ENCODE measurements at regions not wholly inside any gene's neighbourhood (a gene's known extent, or its start where the extent isn't known, plus 50 kb on each side); places are given as distances from the start of the nearest gene placed in this dataset.
"Not testable (repeated sequence)": the region's sequence is repeated elsewhere in the genome, so short reads cannot be mapped to it uniquely, and the experiment has no call there.

DNA sequence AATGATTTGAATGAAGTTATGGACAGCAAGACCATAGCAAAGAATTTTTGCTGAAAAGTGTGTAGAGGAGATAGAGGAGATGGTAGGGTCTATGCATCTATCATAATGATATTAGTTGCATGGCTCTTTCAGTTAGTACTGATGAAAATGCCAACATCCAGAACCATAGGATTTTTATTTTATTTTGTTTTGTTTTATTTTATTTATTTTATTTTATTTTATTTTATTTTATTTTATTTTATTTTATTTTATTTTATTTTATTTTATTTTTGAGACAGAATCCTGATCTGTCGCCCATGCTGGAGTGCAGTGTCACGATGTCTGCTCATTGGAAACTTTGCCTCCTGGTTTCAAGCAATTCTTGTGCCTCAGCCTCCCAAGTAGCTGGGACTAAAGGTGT is 1021.1 kb upstream of the ZEB2 start:
- no peak overlapping the region for H3K9ac ChIP-seq (ENCODE audit: low read depth, low read length)
- H3K4me1 ChIP-seq (ENCODE audit: control insufficient read depth, insufficient read depth, low read length) = peaks cover 5% of the 10 kb centered on the region; the same call in 1 of the 2 replicates
- no peak overlapping the region for H3K4me3 ChIP-seq (ENCODE audit: low read depth, low read length)
- no peak overlapping the region for H3K27ac ChIP-seq (ENCODE audit: low read depth, low read length)
- H3K36me3 ChIP-seq (ENCODE audit: control insufficient read depth, insufficient read depth, low read length) = no peaks in the 10 kb centered on the region
- H3K9me3 ChIP-seq (ENCODE audit: control insufficient read depth, insufficient read depth, low read length) = no peaks in the 10 kb centered on the region; the same call in 1 of the 2 replicates
- no peaks in the 10 kb centered on the region for H3K27me3 ChIP-seq (ENCODE audit: control insufficient read depth, insufficient read depth, low read length)

DNA sequence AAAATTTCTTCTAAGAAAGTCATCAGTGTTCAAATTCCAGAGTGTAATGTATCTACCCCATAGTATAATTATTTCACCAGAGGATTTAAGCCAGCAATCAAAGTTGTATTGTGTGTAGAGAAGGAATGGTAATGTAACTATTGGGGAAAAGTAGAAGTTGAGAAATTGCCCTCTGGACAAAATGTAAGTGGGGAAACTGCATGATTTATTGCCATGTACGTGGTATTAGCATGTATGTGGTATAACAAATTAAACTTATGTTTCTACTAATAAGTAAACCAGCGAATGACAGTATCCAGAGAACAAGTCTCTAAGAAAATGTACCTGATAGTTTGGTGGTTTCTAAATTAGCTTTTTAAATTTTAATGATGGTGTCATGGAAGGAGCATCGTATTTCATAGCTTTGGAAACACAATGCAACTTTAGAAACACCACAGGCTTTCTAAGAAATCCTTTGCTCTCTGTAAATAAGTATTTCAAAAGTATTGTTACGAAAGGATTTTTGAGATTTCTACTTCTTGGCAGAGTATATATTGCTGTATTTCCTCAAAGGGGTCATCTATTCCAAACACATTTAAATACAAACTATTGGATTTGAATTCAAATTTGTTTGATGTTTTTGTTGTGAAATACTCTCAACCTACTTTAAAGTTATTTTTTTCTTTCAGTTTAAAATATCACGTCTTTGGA is 1018.9 kb upstream of the ZEB2 start:
- no peak overlapping the region for H3K27ac ChIP-seq (ENCODE audit: low read depth, low read length)
- H3K9ac ChIP-seq (ENCODE audit: low read depth, low read length) = no peak overlapping the region
- no peaks in the 10 kb centered on the region; the same call in 1 of the 2 replicates for H3K9me3 ChIP-seq (ENCODE audit: control insufficient read depth, insufficient read depth, low read length)
- no peaks in the 10 kb centered on the region for H3K27me3 ChIP-seq (ENCODE audit: control insufficient read depth, insufficient read depth, low read length)
- no peaks in the 10 kb centered on the region for H3K36me3 ChIP-seq (ENCODE audit: control insufficient read depth, insufficient read depth, low read length)
- no peak overlapping the region for H3K4me3 ChIP-seq (ENCODE audit: low read depth, low read length)
- H3K4me1 ChIP-seq (ENCODE audit: control insufficient read depth, insufficient read depth, low read length) = peaks cover 5% of the 10 kb centered on the region; the same call in 1 of the 2 replicates

DNA sequence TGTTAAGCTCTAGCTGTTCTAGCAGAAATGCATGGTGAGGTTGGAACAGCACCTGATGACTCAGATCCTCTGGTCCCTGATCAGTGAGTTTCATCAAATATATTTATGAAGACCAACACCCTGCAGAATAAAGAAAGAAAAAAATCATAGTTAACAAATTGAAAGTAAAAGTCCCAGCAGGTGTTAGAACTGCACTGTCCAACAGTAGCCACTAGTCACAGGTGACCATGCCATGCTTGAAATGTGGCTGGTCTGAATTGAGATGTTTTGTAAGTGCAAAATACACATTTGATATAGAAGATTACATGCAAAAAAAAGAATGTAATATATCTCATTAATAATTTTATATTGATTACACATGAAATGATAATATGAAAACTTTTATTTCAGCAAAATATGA is 1010.7 kb upstream of the ZEB2 start:
- Histone ChIP-seq H3K4me1 (ENCODE audit: control insufficient read depth, insufficient read depth, low read length) (no peaks in the 10 kb centered on the region), H3K27ac (ENCODE audit: low read depth, low read length) (no peak overlapping the region), H3K27me3 (ENCODE audit: control insufficient read depth, insufficient read depth, low read length) (no peaks in the 10 kb centered on the region), H3K36me3 (ENCODE audit: control insufficient read depth, insufficient read depth, low read length) (no peaks in the 10 kb centered on the region), H3K4me3 (ENCODE audit: low read depth, low read length) (no peak overlapping the region), H3K9ac (ENCODE audit: low read depth, low read length) (no peak overlapping the region), H3K9me3 (ENCODE audit: control insufficient read depth, insufficient read depth, low read length) (no peaks in the 10 kb centered on the region)

- Histone ChIP-seq H3K36me3 (ENCODE audit: control insufficient read depth, insufficient read depth, low read length) (no peaks in the 10 kb centered on the region), H3K4me1 (ENCODE audit: control insufficient read depth, insufficient read depth, low read length) (no peaks in the 10 kb centered on the region), H3K4me3 (ENCODE audit: low read depth, low read length) (no peak overlapping the region), H3K27ac (ENCODE audit: low read depth, low read length) (no peak overlapping the region), H3K9me3 (ENCODE audit: control insufficient read depth, insufficient read depth, low read length) (no peaks in the 10 kb centered on the region), H3K9ac (ENCODE audit: low read depth, low read length) (no peak overlapping the region), H3K27me3 (ENCODE audit: control insufficient read depth, insufficient read depth, low read length) (no peaks in the 10 kb centered on the region)
These were observed 1004.9 kb upstream of the ZEB2 start for GRCh38 chr2:145524836-145525235.

DNA sequence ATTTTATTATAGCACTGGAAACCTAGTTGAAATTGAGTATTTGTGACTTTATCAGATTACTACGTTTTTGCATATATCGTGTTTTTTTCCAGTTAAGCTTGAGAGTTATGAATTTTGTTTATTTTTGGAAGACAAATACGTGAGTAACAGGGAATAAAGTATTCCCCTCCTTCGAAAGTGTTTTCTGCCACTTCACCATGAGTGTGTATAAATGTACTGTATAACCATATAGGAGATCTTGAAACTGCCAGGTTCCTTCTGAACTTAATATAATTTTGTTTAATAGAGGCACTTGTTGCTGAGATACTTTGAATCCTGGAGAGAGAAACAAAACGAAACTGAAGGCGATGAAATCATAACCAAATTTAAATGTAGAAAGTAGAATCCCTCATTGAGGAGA is 1004.4 kb upstream of the ZEB2 start:
- no peaks in the 10 kb centered on the region for H3K36me3 ChIP-seq (ENCODE audit: control insufficient read depth, insufficient read depth, low read length)
- H3K9ac ChIP-seq (ENCODE audit: low read depth, low read length) = no peak overlapping the region
- H3K4me3 ChIP-seq (ENCODE audit: low read depth, low read length) = no peak overlapping the region
- no peaks in the 10 kb centered on the region for H3K27me3 ChIP-seq (ENCODE audit: control insufficient read depth, insufficient read depth, low read length)
- no peak overlapping the region for H3K27ac ChIP-seq (ENCODE audit: low read depth, low read length)
- H3K9me3 ChIP-seq (ENCODE audit: control insufficient read depth, insufficient read depth, low read length) = no peaks in the 10 kb centered on the region
- no peaks in the 10 kb centered on the region for H3K4me1 ChIP-seq (ENCODE audit: control insufficient read depth, insufficient read depth, low read length)

DNA sequence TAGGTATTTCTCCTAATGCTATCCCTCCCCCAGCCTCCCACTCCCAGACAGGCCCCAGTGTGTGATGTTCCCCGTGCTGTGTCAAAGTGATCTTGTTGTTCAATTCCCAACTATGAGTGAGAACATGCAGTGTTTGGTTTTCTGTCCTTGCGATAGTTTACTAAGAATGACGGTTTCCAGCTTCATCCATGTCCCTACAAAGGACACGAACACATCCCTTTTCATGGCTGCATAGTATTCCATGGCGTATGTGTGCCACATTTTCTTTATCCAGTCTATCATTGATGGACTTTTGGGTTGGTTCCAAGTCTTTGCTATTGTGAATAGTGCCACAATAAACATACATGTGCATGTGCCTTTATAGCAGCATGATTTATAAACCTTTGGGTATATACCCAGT is 999.3 kb upstream of the ZEB2 start:
- H3K9ac ChIP-seq (ENCODE audit: low read depth, low read length); H3K27me3 ChIP-seq (ENCODE audit: control insufficient read depth, insufficient read depth, low read length); H3K4me1 ChIP-seq (ENCODE audit: control insufficient read depth, insufficient read depth, low read length); H3K36me3 ChIP-seq (ENCODE audit: control insufficient read depth, insufficient read depth, low read length); H3K27ac ChIP-seq (ENCODE audit: low read depth, low read length); H3K9me3 ChIP-seq (ENCODE audit: control insufficient read depth, insufficient read depth, low read length); H3K4me3 ChIP-seq (ENCODE audit: low read depth, low read length): not testable (repeated sequence)

- Histone ChIP-seq H3K27ac (ENCODE audit: low read depth, low read length) (no peak overlapping the region), H3K9me3 (ENCODE audit: control insufficient read depth, insufficient read depth, low read length) (no peaks in the 10 kb centered on the region), H3K9ac (ENCODE audit: low read depth, low read length) (no peak overlapping the region)
These were observed 992.0 kb upstream of the ZEB2 start for GRCh38 chr2:145511946-145512345.

GRCh38 chr2:145503511-145503910 is 983.6 kb upstream of the ZEB2 start:
- no peaks in the 10 kb centered on the region for H3K27me3 ChIP-seq (ENCODE audit: control insufficient read depth, insufficient read depth, low read length)
- no peak overlapping the region for H3K9ac ChIP-seq (ENCODE audit: low read depth, low read length)
- H3K4me1 ChIP-seq (ENCODE audit: control insufficient read depth, insufficient read depth, low read length) = 0 out of 2 replicates have a peak, but pooled peaks cover 4% of the 10 kb centered on the region
- H3K4me3 ChIP-seq (ENCODE audit: low read depth, low read length) = no peak overlapping the region
- H3K9me3 ChIP-seq (ENCODE audit: control insufficient read depth, insufficient read depth, low read length) = no peaks in the 10 kb centered on the region
- no peak overlapping the region for H3K27ac ChIP-seq (ENCODE audit: low read depth, low read length)
- no peaks in the 10 kb centered on the region for H3K36me3 ChIP-seq (ENCODE audit: control insufficient read depth, insufficient read depth, low read length)

More at GRCh38 chr2:145511946-145512345, 992.0 kb upstream of the ZEB2 start:
- Histone ChIP-seq H3K36me3 (ENCODE audit: control insufficient read depth, insufficient read depth, low read length) (no peaks in the 10 kb centered on the region), H3K4me3 (ENCODE audit: low read depth, low read length) (no peak overlapping the region), H3K27me3 (ENCODE audit: control insufficient read depth, insufficient read depth, low read length) (no peaks in the 10 kb centered on the region), H3K4me1 (ENCODE audit: control insufficient read depth, insufficient read depth, low read length) (no peaks in the 10 kb centered on the region)

DNA sequence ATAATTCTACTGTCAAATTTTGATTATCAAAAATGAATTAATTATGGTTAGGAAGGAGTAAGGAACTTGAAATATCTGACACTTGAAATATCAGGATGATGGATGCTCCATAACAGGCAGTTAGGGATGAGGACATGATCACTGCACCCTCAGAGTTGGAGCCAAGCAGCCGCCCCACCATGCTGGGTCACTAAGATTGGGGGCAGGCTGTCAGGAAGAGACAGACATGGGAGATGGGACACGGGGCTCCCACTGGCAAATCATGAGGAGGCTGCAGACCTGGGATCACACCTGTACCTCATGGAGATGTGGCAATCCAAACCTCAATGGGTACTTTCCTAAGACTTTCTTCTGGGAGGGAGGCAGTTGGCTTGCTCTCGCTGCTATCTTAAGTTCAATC is 982.0 kb upstream of the ZEB2 start:
- Histone ChIP-seq H3K9me3 (ENCODE audit: control insufficient read depth, insufficient read depth, low read length) (no peaks in the 10 kb centered on the region), H3K4me1 (ENCODE audit: control insufficient read depth, insufficient read depth, low read length) (0 out of 2 replicates have a peak, but pooled peaks cover 4% of the 10 kb centered on the region), H3K36me3 (ENCODE audit: control insufficient read depth, insufficient read depth, low read length) (no peaks in the 10 kb centered on the region), H3K9ac (ENCODE audit: low read depth, low read length) (no peak overlapping the region), H3K27me3 (ENCODE audit: control insufficient read depth, insufficient read depth, low read length) (no peaks in the 10 kb centered on the region), H3K27ac (ENCODE audit: low read depth, low read length) (no peak overlapping the region), H3K4me3 (ENCODE audit: low read depth, low read length) (no peak overlapping the region)

- Histone ChIP-seq H3K9ac (ENCODE audit: low read depth, low read length) (no peak overlapping the region), H3K27ac (ENCODE audit: low read depth, low read length) (no peak overlapping the region), H3K36me3 (ENCODE audit: control insufficient read depth, insufficient read depth, low read length) (no peaks in the 10 kb centered on the region), H3K9me3 (ENCODE audit: control insufficient read depth, insufficient read depth, low read length) (no peaks in the 10 kb centered on the region), H3K27me3 (ENCODE audit: control insufficient read depth, insufficient read depth, low read length) (no peaks in the 10 kb centered on the region), H3K4me3 (ENCODE audit: low read depth, low read length) (no peak overlapping the region), H3K4me1 (ENCODE audit: control insufficient read depth, insufficient read depth, low read length) (no peaks in the 10 kb centered on the region)
These were observed 975.7 kb upstream of the ZEB2 start for GRCh38 chr2:145495590-145495989.

DNA sequence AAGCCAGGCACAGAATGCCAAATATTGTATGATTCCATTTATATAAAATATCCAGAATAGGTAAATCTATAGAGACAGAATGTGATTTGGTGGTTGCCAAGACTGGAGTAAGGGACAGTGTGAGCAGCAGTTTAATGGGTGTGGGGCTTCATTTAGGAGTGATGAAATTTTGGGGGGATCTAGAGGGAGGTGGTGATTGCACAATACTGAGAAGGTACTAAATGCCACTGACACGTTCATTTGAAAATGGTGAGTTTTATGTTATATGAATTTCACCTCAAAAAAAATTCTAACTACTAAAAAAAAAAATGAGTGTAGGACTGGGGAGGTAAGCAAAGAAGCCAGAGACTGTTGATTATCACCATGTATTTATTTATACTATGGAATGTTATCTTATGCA is 974.5 kb upstream of the ZEB2 start:
- H3K9me3 ChIP-seq (ENCODE audit: control insufficient read depth, insufficient read depth, low read length) = no peaks in the 10 kb centered on the region
- no peak overlapping the region for H3K27ac ChIP-seq (ENCODE audit: low read depth, low read length)
- no peaks in the 10 kb centered on the region for H3K27me3 ChIP-seq (ENCODE audit: control insufficient read depth, insufficient read depth, low read length)
- H3K9ac ChIP-seq (ENCODE audit: low read depth, low read length) = no peak overlapping the region
- H3K4me1 ChIP-seq (ENCODE audit: control insufficient read depth, insufficient read depth, low read length) = no peaks in the 10 kb centered on the region
- no peaks in the 10 kb centered on the region for H3K36me3 ChIP-seq (ENCODE audit: control insufficient read depth, insufficient read depth, low read length)
- H3K4me3 ChIP-seq (ENCODE audit: low read depth, low read length) = no peak overlapping the region

All from HUES48 (cell line).